NCI-H2107 treated with DMSO at 0.1 percent for 48 hours (cell line): ENCODE measurements at regions not wholly inside any gene's neighbourhood (a gene's known extent, or its start where the extent isn't known, plus 50 kb on each side); places are given as distances from the start of the nearest gene placed in this dataset.
A peak's percentile ranks its signal among the peaks of the same experiment; 100 is the strongest.
"Not testable (repeated sequence)": the region's sequence is repeated elsewhere in the genome, so short reads cannot be mapped to it uniquely, and the experiment has no call there.

Experiments
- DNase-seq: peaks from one replicate; lab custom pipeline; 2025; ENCODE audit not compliant: unreplicated experiment; lab: John Stamatoyannopoulos, UW

GRCh38 chr6:27133281-27134227 lies 113.9 kb upstream of the PRSS16 start:
- DNase-seq, result no peak

GRCh38 chr6:27135087-27135657 lies 112.3 kb upstream of the PRSS16 start:
- DNase-seq, result no peak

- DNase-seq, result no peak
Observed at GRCh38 chr6:27136077-27136644, 111.3 kb upstream of the PRSS16 start.

GRCh38 chr6:27136978-27137814 lies 110.3 kb upstream of the PRSS16 start:
- DNase-seq, result no peak

- no peak for DNase-seq
Observed at GRCh38 chr6:27138406-27138805, 109.1 kb upstream of the PRSS16 start.

- no peak for DNase-seq
Observed at GRCh38 chr6:27138837-27139755, 108.4 kb upstream of the PRSS16 start.

GRCh38 chr6:27139756-27140579 lies 107.5 kb upstream of the PRSS16 start:
- DNase-seq, result no peak

- DNase-seq, result no peak
Observed at GRCh38 chr6:27140999-27141528, 106.4 kb upstream of the PRSS16 start.

GRCh38 chr6:27141529-27142015 lies 105.9 kb upstream of the PRSS16 start:
- no peak for DNase-seq

GRCh38 chr6:27143020-27143388 lies 104.5 kb upstream of the PRSS16 start:
- DNase-seq, result not testable (repeated sequence)

- no peak for DNase-seq
Observed at GRCh38 chr6:27143474-27144026, 104.0 kb upstream of the PRSS16 start.

- DNase-seq, result no peak
Observed at GRCh38 chr6:27144740-27145079, 102.8 kb upstream of the PRSS16 start.

GRCh38 chr6:27145731-27146455 lies 101.6 kb upstream of the PRSS16 start:
- DNase-seq, result peak; percentile 79

GRCh38 chr6:27146456-27146705 lies 101.1 kb upstream of the PRSS16 start:
- DNase-seq, result not testable (repeated sequence)

GRCh38 chr6:27146706-27147505 lies 100.6 kb upstream of the PRSS16 start:
- peak; percentile 96 for DNase-seq

- DNase-seq, result no peak
Observed at GRCh38 chr6:27148404-27148795, 99.1 kb upstream of the PRSS16 start.

GRCh38 chr6:27149150-27149549 lies 98.4 kb upstream of the PRSS16 start:
- no peak for DNase-seq

- DNase-seq, result no peak
Observed at GRCh38 chr6:27154696-27155095, 92.8 kb upstream of the PRSS16 start.
